ENCODE measurements at regions not wholly inside any gene's neighbourhood (a gene's known extent, or its start where the extent isn't known, plus 50 kb on each side); places are given as distances from the start of the nearest gene placed in this dataset.

DNA sequence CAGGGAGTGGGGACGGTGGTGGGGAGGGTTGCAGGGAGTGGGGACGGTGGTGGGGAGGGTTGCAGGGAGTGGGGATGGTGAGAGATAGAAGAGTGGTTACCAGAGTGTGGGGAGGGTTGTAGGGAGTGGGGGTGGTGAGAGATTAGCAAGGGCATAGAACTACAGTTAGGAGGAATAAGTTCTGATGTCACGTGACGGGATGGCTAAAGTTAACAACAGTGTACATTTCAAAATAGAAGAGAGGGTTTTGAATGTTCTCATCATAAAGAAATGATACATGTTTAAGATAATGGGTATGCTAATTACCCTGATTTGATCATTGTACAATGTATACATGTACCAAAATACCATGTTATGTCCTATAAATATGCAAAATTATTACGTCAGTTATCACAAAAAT lies 57.6 kb upstream of the FRMD1 start:
- no peaks in the 10 kb centered on the region for H4K20me1 ChIP-seq (ENCODE audit: insufficient read depth)
- H3K9ac ChIP-seq (ENCODE audit: low read length), result no peak overlapping the region
- RAD21 ChIA-PET (ENCODE audit: low non-redundant PET in 1 of 2, low total read pairs in 2 of 2, uncharacterized antibody in 2 of 2, unreplicated experiment in 2 of 2), result no interaction called here
- H3K36me3 ChIP-seq (ENCODE audit: control insufficient read depth in 1 of 2, insufficient read depth in 2 of 2, low read length in 2 of 2), result no peaks in the 10 kb centered on the region
- no peak overlapping the region for H2AFZ ChIP-seq (ENCODE audit: low read depth, low read length, poor library complexity, severe bottlenecking)
- no TSS peak for BruUV-seq (replicated peaks)
- H3K27ac ChIP-seq (ENCODE audit: low read depth, low read length), result no peak overlapping the region
- no peaks in the 10 kb centered on the region for H3K9me2 ChIP-seq (ENCODE audit: insufficient read depth)
- intact Hi-C loops (cut with micrococcal nuclease), result no loop called here
- ATAC-seq, result no peak
- H3K27me3 ChIP-seq (ENCODE audit: insufficient read depth, low read length), result peaks cover 8% of the 10 kb centered on the region
- H3K79me2 ChIP-seq (ENCODE audit: insufficient read depth, low read length), result no peaks in the 10 kb centered on the region
- H3K4me2 ChIP-seq (ENCODE audit: low read length), result no peak overlapping the region
- CTCF ChIA-PET, result no interaction called here
- no peak for DNase-seq (ENCODE audit: low read depth, low spot score)
- POLR2A ChIA-PET, result no interaction called here
- no peaks in the 10 kb centered on the region for H3K9me3 ChIP-seq (ENCODE audit: control insufficient read depth in 1 of 2, insufficient read depth in 1 of 2, low read depth in 1 of 2, low read length in 2 of 2)
- no peak overlapping the region for H3K4me3 ChIP-seq (replicated peaks in 1 of 2; ENCODE audit: low read depth in 1 of 2, low read length in 2 of 2)
- TF ChIP-seq POLR2A (IDR thresholded peaks at IDR 0.05; ENCODE audit: borderline replicate concordance, extremely low read depth, insufficient read depth, insufficient read length) (no peak), YY1 (IDR thresholded peaks at IDR 0.05; ENCODE audit: extremely low read depth, insufficient replicate concordance, low read depth, low read length) (no peak), EZH2phosphoT487 (IDR thresholded peaks at IDR 0.05; ENCODE audit: borderline replicate concordance) (no peak), SP1 (IDR thresholded peaks at IDR 0.05; ENCODE audit: low read depth) (no peak), SRF (IDR thresholded peaks at IDR 0.05; ENCODE audit: low read depth) (no peak)
- TF ChIP-seq, protein P1, sequence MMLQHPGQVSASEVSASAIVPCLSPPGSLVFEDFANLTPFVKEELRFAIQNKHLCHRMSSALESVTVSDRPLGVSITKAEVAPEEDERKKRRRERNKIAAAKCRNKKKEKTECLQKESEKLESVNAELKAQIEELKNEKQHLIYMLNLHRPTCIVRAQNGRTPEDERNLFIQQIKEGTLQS (IDR thresholded peaks at IDR 0.05), result no peak
- no peaks in the 10 kb centered on the region for H3K4me1 ChIP-seq (ENCODE audit: control insufficient read depth in 1 of 2, insufficient read depth in 2 of 2, low read length in 2 of 2)

DNA sequence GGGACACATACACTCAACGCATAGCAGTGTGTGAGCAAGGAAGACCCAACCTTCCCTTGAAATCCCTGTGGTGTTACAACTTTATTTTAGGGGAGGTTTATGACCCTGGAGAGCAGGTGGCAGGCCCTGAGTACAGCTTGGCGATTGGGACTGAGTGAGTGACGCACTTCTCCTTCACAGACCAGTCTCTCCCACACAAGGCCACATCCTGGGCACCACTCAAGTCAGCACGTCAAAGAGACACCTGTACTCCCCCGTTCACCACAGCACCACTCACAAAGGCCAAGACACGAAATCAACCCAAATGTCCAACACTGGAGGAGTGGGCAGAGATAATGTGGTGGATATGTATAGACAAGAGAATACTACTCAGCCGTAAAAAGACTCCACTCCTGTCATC lies 57.0 kb upstream of the FRMD1 start:
- RAD21 ChIA-PET (ENCODE audit: low non-redundant PET in 1 of 2, low total read pairs in 2 of 2, uncharacterized antibody in 2 of 2, unreplicated experiment in 2 of 2), result no interaction called here
- TF ChIP-seq SIN3A (IDR thresholded peaks at IDR 0.05; ENCODE audit: low read depth) (no peak), EZH2 (IDR thresholded peaks at IDR 0.05) (no peak), POLR2AphosphoS5 (IDR thresholded peaks at IDR 0.05; ENCODE audit: low read depth, low read length) (no peak), ZNF274 (IDR thresholded peaks at IDR 0.05; ENCODE audit: low read depth, low read length) (no peak), EGR1 (IDR thresholded peaks at IDR 0.05; ENCODE audit: low read depth) (no peak), ELF1 (IDR thresholded peaks at IDR 0.05; ENCODE audit: borderline replicate concordance, low read depth) (no peak), FOSL1 (IDR thresholded peaks at IDR 0.05; ENCODE audit: low read depth) (no peak), TCF7L2 (IDR thresholded peaks at IDR 0.05; ENCODE audit: borderline replicate concordance, extremely low read depth, insufficient read depth, insufficient read length) (no peak), ZFX (IDR thresholded peaks at IDR 0.05) (no peak)
- TF ChIP-seq, protein P2, sequence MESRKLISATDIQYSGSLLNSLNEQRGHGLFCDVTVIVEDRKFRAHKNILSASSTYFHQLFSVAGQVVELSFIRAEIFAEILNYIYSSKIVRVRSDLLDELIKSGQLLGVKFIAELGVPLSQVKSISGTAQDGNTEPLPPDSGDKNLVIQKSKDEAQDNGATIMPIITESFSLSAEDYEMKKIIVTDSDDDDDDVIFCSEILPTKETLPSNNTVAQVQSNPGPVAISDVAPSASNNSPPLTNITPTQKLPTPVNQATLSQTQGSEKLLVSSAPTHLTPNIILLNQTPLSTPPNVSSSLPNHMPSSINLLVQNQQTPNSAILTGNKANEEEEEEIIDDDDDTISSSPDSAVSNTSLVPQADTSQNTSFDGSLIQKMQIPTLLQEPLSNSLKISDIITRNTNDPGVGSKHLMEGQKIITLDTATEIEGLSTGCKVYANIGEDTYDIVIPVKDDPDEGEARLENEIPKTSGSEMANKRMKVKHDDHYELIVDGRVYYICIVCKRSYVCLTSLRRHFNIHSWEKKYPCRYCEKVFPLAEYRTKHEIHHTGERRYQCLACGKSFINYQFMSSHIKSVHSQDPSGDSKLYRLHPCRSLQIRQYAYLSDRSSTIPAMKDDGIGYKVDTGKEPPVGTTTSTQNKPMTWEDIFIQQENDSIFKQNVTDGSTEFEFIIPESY (IDR thresholded peaks at IDR 0.05; ENCODE audit: extremely low read depth, insufficient replicate concordance, low read length), result no peak
- TF ChIP-seq, protein P1 (IDR thresholded peaks at IDR 0.05), result no peak
- ATAC-seq (no peak), DNase-seq (ENCODE audit: low read depth, low spot score) (no peak)
- CTCF ChIA-PET, result no interaction called here
- H3K9me2 ChIP-seq (ENCODE audit: insufficient read depth), result no peaks in the 10 kb centered on the region
- H3K4me1 ChIP-seq (ENCODE audit: control insufficient read depth in 1 of 2, insufficient read depth in 2 of 2, low read length in 2 of 2), result no peaks in the 10 kb centered on the region
- H3K79me2 ChIP-seq (ENCODE audit: insufficient read depth, low read length), result no peaks in the 10 kb centered on the region
- H3K9ac ChIP-seq (ENCODE audit: low read length), result no peak overlapping the region
- H3K36me3 ChIP-seq (ENCODE audit: control insufficient read depth in 1 of 2, insufficient read depth in 2 of 2, low read length in 2 of 2), result no peaks in the 10 kb centered on the region
- H3K4me2 ChIP-seq (ENCODE audit: low read length), result no peak overlapping the region
- no TSS peak for BruUV-seq (replicated peaks)
- no peak overlapping the region for H3K4me3 ChIP-seq (replicated peaks in 1 of 2; ENCODE audit: low read depth in 1 of 2, low read length in 2 of 2)
- no peaks in the 10 kb centered on the region for H3K9me3 ChIP-seq (ENCODE audit: control insufficient read depth in 1 of 2, insufficient read depth in 1 of 2, low read depth in 1 of 2, low read length in 2 of 2)
- POLR2A ChIA-PET, result no interaction called here
- intact Hi-C loops (cut with micrococcal nuclease), result no loop called here
- H3K27me3 ChIP-seq (ENCODE audit: insufficient read depth, low read length), result peaks cover 6% of the 10 kb centered on the region; the same call in 1 of the 2 replicates
- no peak overlapping the region for H3K27ac ChIP-seq (ENCODE audit: low read depth, low read length)
- H2AFZ ChIP-seq (ENCODE audit: low read depth, low read length, poor library complexity, severe bottlenecking), result no peak overlapping the region
- no peaks in the 10 kb centered on the region for H4K20me1 ChIP-seq (ENCODE audit: insufficient read depth)
